G401.6 (cell line): ENCODE measurements at regions not wholly inside any gene's neighbourhood (a gene's known extent, or its start where the extent isn't known, plus 50 kb on each side); places are given as distances from the start of the nearest gene placed in this dataset.
"Not testable (repeated sequence)": the region's sequence is repeated elsewhere in the genome, so short reads cannot be mapped to it uniquely, and the experiment has no call there.

Experiments
- FAIRE-seq: peaks from 2 replicates; lab custom pipeline; 2012; peaks lifted over from hg19 to GRCh38; lab: Jason Lieb, UNC

DNA sequence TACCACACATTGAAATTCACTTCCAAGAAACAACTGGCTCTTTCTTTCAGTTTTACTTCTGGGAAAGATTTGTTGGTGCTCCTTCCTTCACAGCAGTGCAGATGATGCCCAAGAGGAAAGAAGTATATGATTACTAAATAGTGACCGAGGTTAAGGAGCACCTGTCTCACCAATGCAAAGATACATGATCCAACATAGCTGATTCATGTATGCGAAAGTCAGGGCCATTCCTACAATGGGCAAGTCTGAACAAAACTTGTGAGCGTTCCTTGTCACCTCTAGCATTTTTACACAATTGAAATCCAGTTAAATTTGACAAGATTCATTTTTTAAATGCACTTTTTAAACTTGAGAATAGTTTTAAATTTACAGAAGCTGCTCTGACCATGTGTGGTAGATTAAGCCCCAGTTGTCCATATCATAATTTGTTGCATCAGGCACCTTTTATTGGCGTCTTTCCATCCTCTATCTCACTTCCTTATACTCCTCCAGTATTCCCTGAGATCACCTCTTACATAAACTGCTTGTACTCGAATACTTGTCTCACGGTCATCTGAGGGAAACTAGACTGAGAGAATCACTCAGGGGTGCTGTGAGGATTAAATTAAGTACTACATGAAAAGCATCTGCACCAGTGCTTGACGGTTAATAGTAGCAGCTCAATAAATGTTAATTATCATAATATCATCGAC is 438.8 kb upstream of the CDH20 start:
- FAIRE-seq: no peak

DNA sequence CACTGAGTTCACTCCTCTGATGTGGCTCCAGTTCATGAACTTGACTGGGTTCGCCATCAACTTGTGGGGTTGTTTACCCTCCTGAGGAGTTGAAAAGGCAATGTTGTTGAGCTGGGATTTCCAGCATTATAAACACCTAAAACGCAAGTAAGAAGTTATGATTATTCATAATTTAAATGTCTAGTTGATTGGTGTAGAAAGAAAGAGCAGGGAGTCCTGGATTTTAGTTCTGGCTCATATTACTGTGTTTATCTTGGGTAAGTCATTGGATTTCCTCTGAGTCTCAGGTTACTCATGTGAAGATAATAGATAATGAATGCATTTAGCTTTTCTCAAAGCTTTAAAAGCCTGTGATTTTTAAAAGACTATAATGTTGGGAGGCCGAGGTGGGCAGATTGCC is 438.0 kb upstream of the CDH20 start:
- no peak for FAIRE-seq

DNA sequence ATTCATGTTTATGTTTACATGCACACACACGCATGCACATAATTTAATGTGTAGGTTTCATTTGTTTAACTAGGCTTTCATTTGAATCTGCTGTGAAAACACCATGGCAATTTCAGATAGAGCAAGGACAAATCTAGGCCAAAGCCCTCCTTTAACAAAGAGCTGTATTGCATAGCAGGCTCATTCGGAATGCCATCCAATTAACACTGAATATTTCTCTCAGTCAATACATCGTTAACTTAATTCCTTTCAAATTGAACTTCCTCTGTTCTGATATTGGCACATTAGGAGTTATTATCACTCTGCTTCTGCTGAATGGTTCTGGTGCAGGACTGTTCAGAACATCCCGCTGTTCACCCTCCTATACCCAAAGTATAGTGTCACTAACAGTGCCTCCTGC is 435.1 kb upstream of the CDH20 start:
- no peak for FAIRE-seq

DNA sequence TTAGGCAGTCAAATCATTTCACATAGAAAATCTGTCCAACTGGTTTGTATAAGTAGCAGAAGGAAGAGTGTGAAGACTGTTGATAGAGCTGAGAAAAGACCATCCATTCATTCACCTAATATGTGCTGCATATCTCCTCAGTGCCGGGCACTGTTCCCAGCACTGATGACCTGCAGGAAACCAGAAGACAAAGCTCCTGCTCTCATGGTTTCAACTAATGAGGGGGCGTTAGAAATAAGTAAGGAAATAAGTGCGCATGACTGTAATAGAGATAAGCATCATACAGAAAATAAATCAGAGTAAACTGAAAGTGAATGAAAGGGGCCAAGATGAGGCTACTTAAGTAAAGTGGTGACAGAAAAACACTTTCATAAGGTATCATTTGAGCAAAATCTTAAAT is 427.5 kb upstream of the CDH20 start:
- no peak for FAIRE-seq

DNA sequence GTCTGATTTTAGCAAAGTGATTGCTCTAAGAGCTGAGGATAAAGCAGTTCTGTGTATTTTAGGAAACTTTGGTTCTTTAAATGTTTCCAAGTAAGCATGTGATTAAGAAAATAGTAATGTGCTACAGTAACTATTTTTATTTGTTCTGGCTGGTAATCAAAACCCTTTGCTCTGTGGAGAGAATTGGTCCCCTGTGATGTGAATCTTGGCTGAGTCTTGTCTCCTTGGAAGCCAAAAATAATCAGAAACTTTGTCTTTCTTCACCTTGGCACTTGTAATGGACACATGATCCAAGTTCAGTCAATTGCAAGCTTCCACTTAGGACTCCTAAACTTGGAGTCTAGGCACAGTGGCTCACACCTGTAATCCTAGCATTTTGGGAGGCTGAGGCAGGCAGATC is 422.7 kb upstream of the CDH20 start:
- FAIRE-seq: no peak

DNA sequence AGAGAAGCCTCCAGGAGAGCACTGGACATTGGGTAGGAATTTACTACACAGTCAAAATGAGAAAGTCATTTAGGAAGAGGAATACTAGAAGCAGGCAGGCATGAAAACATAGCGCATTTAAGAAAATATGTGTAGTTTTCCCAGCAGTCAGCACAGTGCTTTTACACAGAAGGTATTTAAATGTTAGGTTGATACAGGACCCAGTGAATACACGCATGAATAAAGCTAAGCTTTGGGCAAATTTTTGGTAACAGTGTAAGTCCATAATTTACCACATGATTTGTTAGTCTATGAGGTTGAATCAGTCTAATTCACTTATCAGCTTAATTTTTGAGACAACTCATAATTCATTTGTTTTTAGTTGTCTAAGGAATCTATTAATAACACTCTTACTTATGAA is 421.7 kb upstream of the CDH20 start:
- FAIRE-seq: no peak

DNA sequence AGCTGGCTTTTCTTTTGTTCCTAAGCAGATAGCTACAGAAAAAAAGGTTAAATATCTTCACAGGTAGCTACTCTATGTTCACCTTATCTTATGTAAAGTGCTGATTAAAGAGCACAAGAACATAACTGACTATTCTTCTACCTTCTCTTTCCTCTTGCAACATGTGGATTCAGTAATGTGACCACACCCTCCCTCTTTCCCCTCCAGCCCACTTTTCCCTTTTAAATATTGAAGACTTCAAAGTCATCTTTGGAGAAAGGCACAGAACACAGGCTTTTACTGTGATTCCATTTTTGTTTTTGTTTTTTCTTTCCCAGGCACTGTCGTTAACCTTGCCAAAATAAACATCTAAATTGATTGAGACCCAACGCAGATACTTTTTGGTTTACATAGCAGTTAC is 418.1 kb upstream of the CDH20 start:
- FAIRE-seq: no peak

DNA sequence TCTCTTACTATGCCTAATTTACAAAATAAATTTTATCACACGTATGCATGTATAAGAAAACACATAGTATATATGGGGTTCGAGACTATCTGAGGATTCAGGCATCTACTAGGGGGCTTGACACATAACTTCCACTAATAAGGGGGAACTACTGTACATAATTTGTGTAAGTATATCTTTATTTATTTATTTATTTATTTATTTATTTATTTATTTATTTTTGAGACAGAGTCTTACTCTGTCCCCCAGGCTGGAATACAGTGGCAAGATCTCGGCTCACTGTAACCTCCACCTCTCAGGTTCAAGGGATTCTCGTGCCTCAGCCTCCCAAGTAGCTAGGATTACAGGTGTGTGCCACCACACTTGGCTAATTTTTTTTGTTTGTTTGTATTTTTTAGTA is 414.4 kb upstream of the CDH20 start:
- FAIRE-seq: not testable (repeated sequence)

DNA sequence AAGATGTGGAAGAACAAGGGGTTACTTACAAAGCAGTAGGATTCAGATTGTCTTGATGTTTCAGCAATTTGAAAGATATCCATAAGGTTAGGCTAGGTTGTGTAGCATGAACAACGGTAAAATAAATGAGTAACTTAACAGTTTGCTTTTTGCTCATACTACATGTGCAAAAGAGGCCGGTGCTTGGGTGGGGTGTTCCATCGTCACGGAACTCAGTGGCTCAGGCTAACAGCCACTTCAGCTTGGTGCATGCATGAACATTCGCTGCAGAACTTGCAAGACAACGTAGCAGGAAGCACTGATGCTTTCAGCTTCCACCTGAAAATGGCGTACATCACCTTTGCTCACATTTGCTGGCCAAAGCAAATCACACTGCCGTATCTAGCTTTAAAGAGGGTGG is 407.3 kb upstream of the CDH20 start:
- no peak for FAIRE-seq

DNA sequence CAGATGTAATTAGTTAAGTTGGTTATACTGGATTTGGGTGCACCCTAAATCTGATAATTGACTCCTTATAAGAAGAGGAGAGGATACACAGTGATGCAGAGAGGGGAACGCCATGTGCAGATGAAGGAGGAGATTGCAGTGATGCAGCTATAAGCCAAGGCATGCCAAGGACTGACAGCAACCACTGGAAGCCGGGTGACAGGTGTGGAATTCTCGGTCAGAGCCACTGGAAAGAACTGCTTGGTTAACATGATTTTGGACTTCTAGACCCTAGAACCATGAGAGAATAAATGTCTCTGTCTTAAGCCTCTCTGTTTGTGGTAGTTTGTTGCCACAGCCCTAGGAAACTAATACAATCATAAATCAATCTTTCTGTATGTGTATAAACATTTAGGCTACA is 403.3 kb upstream of the CDH20 start:
- FAIRE-seq: no peak

DNA sequence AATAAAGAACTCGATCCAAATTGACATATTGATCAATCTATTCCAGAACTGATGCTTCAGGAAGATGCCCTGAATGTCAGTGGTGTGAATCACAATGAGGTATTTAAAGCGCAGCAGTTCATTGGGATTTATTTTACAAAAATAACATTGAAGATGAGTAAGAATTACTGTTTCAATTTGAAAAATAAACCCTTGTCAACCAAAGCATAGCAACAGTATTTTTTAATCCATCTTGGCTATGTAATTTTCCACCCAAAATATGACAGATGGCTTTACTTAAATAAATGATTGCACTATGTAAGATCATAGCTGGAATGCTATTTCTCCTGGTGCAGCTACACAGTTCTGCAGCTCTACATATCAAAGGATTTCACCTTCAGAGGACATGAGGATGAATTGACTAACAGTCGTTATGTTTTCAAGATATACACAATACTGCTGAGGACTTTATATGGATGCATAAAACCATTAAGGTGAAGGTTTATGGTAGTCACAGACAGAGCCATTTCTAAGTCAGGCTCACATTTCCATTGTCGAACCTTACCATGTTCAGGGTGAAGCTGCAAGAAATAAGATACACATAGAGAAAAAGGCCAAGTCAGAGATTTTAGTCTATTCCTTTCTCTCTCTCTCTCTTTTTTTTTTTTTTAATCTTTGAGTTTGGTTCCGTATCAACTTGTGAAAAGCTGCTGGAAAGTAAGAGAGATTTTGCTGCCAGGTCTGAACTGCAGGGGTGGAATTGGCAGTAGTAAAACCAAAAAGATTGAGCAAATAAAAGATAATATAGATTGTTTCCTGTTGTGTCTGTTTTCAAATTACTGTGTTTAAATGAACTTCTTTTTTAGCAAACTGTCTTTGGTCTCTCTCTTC is 398.0 kb upstream of the CDH20 start:
- no peak for FAIRE-seq

DNA sequence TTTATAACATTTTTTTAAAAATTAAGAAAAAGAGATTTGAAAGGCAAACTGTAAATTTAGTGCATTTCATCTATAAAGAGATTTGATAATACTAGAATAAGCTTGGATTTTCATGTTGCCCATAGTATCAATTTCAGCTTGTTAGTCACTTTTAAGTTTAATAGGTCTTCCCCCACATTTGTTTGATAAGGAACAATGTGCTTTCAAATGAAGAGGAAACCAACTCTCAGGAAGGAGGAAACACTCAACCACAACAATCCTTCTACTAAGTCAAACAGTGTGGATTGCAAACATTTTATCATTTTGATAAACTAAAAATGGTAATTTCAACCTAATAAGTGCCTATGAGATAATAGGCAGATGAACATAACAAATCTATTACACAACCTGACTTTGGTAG is 397.1 kb upstream of the CDH20 start:
- no peak for FAIRE-seq

DNA sequence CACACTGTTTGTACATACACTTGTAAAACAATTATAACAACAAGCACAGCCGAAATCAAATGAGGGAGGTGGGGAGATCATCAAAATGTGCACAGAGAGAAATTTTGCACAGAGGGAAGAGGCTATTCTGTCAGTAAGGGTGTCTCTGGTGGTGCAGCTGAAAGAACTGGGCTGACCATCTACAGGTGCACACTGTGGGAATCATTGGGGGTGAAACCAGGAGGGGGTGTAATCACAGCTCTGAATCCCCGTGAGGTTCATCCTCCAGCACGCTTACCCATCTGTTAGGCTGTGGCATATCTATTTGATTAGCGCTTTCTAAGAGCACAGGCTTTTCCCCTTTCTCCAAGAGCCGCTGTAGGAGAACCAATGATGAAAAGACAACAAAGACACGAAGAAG is 389.9 kb upstream of the CDH20 start:
- FAIRE-seq: no peak

DNA sequence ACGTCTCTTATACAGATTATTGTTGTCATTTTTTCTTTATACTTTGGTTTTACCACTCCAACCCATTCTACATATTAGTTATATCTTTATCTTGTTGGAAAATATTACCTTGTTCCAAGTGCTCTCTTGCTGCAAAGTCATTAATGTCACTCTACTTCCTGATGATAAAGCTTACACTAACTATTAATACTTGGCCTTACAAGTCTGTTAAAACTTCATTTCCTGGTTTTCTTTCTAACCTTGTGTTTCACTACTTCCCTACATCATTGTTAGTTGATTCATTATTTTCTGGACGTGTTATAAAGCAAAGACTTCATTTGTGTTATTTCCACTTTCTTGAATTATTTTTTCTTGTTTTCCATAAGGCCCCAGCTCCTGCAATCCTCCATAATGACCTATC is 382.6 kb upstream of the CDH20 start:
- FAIRE-seq: no peak

DNA sequence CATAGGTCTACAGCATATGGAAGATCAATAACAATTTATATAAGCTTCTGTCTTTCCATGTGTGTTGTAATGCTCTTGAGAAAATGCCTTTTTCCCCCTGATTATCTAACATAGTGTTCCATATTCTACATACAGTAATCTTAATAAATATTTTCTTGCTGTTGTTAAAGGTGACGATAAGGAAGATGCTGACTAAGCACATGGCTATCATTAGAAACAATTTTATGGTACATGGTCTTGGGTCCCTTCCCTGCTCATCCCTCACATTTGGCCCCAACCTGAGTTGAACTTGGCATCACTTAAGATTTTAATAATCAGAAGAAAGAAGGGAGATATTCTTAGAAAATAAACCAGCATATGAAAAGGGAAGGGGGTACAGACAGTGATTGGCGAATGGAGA is 382.1 kb upstream of the CDH20 start:
- no peak for FAIRE-seq

DNA sequence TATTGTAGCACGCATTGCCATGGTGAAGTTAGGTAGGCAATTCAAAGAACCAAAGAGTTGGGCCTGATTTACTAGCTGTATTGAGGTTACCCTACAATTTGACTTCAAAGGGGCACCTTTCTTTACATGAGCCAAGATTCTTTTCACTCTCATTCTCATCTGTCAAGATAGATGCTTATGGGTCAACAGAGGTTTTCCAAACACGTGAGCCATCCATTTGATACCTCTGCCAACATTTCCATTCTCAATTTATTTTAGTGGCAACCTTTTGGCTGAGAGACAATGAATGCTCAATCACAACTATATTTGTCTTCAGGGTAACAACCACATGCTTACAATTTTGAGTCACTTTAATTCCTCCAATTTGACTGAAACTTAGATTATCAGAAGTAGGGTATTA is 370.6 kb upstream of the CDH20 start:
- no peak for FAIRE-seq

DNA sequence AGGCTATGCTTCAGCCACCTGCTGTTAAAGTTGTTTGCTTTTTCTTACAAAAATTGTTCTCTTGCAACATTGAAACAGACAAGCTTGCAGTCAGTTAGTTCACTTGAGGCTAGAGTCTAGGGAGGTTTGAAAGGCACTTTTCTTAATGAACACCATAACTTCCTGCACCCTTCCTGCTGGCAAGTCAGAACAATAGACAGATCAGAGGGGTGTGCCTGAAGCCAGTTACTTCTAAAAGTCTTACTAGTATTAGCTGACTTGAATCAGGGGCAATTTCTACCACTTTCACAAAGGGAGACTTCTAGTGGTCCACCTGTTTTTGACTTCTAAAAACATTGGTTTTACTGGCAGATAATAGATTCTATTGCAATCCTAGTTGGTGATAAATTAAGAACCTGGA is 367.4 kb upstream of the CDH20 start:
- no peak for FAIRE-seq

DNA sequence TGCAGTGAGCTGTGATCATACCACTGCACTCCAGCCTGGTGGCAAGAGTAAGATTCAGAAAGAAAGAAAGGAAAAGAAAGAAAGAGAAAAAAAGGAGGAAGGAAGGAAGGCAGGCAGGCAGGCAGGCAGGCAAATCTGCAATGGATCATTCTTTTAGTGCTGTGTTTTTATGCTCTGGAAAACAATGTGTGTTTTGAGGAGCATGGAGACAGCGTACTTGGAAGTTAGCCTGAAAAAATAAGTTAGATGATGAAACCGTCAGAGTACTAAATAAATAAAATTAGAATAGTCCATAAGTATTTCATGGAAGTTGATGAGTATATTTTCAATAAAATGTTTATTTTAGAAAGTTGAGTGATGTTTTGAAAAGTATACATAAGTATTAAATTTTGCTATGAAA is 366.4 kb upstream of the CDH20 start:
- FAIRE-seq: no peak

DNA sequence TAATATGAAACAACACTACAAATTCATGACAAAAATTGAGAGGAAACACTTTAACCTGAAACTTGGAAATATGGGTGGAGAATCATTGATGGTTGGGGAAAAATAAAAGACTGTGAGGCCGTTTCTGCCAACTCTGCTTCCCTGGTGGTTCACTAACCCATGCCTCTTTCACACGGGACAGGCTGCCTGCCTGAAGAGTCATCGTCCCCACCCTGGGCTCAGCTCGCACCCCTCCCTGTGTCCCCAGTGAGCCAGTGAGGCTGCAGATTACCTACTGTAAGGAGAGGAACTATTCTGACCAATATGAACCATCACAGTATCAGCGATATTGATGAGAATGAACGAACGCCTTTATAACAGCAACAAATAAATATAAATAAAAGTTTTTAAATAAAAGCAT is 357.8 kb upstream of the CDH20 start:
- FAIRE-seq: no peak

DNA sequence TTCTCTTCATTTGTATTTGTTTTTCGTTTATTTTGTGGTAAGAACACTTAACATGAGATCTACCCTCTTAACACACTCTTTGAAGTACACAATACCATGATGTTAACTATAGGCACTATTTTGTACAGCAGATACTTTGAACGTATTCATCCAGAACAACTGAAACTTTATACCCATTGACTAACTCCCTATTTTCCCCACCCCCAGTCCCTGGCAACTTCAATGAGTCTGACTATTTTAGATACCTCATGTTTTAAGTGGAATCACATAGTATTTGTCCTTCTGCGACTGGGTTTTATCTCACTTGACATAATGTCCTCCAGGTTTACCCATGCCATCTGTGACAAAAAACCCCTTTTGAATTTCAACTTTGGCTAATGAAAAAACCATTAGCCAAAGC is 356.3 kb upstream of the CDH20 start:
- FAIRE-seq: no peak

DNA sequence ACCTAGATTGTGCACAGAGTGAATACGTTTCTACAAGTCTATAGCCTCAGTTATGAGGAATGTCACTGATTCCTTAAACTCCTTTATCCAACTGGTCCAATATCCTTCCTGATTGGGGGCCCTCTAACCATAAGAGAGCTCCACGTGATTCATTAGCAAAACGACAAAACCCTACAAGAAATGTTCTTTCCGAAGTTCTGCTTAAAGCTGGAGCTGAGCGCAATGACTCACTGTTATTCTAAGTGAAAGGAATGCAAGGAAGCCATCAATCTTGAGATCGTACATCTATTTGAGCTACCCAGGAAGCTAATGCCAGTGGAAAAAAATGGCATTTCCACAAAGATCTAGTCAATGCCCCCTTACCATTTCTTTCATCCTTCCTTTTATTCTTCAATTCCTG is 354.9 kb upstream of the CDH20 start:
- FAIRE-seq: peak; percentile 95

DNA sequence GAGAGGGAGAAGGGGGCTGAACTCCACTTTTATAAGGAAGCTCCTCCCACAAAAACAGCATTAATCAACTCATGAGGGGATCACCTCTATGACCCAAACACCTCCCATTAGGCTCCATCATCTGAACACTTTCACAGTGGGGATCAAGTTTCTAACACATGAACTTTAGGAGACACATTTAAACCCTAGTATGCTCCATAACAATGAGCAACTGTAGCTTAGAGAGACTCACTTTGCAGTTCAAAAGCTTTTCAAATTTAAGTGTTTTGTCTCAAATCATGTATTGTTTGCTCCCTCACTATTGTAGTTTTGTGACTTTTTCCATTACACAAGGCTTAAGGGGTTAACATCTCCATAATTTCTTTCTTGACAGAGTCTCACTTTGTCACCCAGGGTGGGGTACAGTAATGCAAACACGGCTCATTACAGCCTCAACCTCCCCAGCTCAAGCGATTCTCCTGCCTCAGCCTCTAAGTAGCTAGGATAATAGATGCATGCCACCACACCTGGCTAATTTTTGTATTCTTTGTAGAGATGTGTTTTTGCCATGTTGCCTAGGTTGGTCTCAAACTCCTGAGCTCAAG is 352.7 kb upstream of the CDH20 start:
- FAIRE-seq: no peak

DNA sequence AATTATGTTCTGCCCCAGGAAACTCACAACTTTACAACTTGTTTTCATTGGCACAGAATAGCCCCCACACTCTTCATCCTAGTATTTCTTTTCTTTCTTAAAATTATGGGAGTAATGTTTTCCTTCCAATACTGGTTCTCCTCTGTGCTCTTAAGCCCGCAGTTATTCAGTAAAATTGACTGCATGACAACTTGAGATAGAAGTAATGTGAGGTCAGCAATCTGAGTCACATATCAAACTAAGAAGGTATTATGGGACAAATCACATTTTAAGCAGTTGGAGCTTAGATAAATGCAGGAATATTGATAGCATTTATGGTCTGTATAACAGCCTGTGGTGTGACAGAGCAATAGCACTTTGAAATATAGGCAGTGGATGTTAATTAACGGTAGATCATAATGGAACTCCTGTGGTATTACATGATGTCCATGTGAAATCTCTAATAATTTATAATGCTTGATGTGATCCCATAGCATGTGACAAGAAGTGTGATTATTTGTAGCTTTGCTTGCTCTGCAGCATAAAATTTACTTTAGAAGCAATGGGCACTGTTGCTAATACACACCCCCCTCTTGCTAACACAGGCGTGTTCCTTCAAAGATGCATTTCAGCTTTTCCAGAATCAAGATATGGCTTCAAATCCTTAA is 351.4 kb upstream of the CDH20 start:
- no peak for FAIRE-seq
